Calu3 (cell line): ENCODE measurements at regions not wholly inside any gene's neighbourhood (a gene's known extent, or its start where the extent isn't known, plus 50 kb on each side); places are given as distances from the start of the nearest gene placed in this dataset.

Experiments used
- BruUV-seq: library from RNA; stranded (reverse); fragments of 400-500 nt; replicated peaks from 2 replicates; lab custom pipeline; 2021; lab: Mats Ljungman, UMichigan
- CTCF ChIA-PET: fragments of 300-600 bp; sonication (Branson Sonifier 250); formaldehyde crosslinking; loops from one replicate; lab custom pipeline; 2022; ENCODE audit warnings: antibody characterized with exemption; lab: Charles Lee
- DNase-seq: peaks from one replicate; pipeline ENCODE4 v3.0.0; 2022
- H3K27ac Mint-ChIP-seq: one replicate; pipeline ENCODE4 v1.8.0; 2022; ENCODE audit warnings: mixed read lengths; ENCODE audit not compliant: unreplicated experiment
- H3K27me3 Mint-ChIP-seq: one replicate; pipeline ENCODE4 v1.8.0; 2022; ENCODE audit warnings: mixed read lengths; ENCODE audit not compliant: unreplicated experiment
- H3K36me3 Mint-ChIP-seq: one replicate; pipeline ENCODE4 v1.8.0; 2022; ENCODE audit warnings: mild to moderate bottlenecking, moderate library complexity, mixed read lengths; ENCODE audit not compliant: insufficient read depth, unreplicated experiment
- H3K4me1 Mint-ChIP-seq: one replicate; pipeline ENCODE4 v1.8.0; 2022; ENCODE audit warnings: mild to moderate bottlenecking, low read depth, mixed read lengths; ENCODE audit not compliant: unreplicated experiment
- H3K4me3 Mint-ChIP-seq: one replicate; pipeline ENCODE4 v1.8.0; 2022; ENCODE audit warnings: mild to moderate bottlenecking, low read depth, moderate library complexity, mixed read lengths; ENCODE audit not compliant: unreplicated experiment
- H3K9me3 Mint-ChIP-seq: one replicate; pipeline ENCODE4 v1.8.0; 2022; ENCODE audit warnings: low read depth, mixed read lengths; ENCODE audit not compliant: unreplicated experiment
- CTCF ChIP-seq: fragments of 200-600 bp; IDR thresholded peaks from one replicate; pipeline ENCODE4 v1.8.0; 2022; ENCODE audit warnings: antibody characterized with exemption; ENCODE audit not compliant: unreplicated experiment
- intact Hi-C: fragments of 100-400 bp; cut with micrococcal nuclease; formaldehyde crosslinking; loops from one replicate; pipeline ENCODE4 v1.10.0; 2022; ENCODE audit not compliant: unreplicated experiment

- Mint-ChIP-seq H3K4me3 (no peak overlapping the region), H3K36me3 (no peaks in the 10 kb centered on the region), H3K4me1 (no peaks in the 10 kb centered on the region), H3K9me3 (no peaks in the 10 kb centered on the region), H3K27ac (no peak overlapping the region), H3K27me3 (peaks cover 70% of the 10 kb centered on the region)
- BruUV-seq = no TSS peak
- CTCF ChIA-PET = no interaction called here
- no peak for DNase-seq
- TF ChIP-seq CTCF = no peak
- intact Hi-C loops = no loop called here
Measured at GRCh38 chr10:25694971-25695370, 239.1 kb upstream of the MYO3A start.

- no peak for TF ChIP-seq CTCF
- no peaks in the 10 kb centered on the region for H3K4me1 Mint-ChIP-seq
- no peaks in the 10 kb centered on the region for H3K9me3 Mint-ChIP-seq
- BruUV-seq = no TSS peak
- no peak overlapping the region for H3K27ac Mint-ChIP-seq
- intact Hi-C loops = no loop called here
- peaks cover 64% of the 10 kb centered on the region for H3K27me3 Mint-ChIP-seq
- no peak overlapping the region for H3K4me3 Mint-ChIP-seq
- CTCF ChIA-PET = no interaction called here
- no peak for DNase-seq
- H3K36me3 Mint-ChIP-seq = no peaks in the 10 kb centered on the region
Measured at GRCh38 chr10:25695586-25695985, 238.4 kb upstream of the MYO3A start.

GRCh38 chr10:25696013-25696708, 237.9 kb upstream of the MYO3A start:
- no peak for DNase-seq
- no peaks in the 10 kb centered on the region for H3K4me1 Mint-ChIP-seq
- no peak for TF ChIP-seq CTCF
- no peak overlapping the region for H3K4me3 Mint-ChIP-seq
- CTCF ChIA-PET = no interaction called here
- H3K27me3 Mint-ChIP-seq = peaks cover 61% of the 10 kb centered on the region
- H3K36me3 Mint-ChIP-seq = no peaks in the 10 kb centered on the region
- H3K27ac Mint-ChIP-seq = no peak overlapping the region
- H3K9me3 Mint-ChIP-seq = no peaks in the 10 kb centered on the region
- BruUV-seq = no TSS peak
- intact Hi-C loops = no loop called here

GRCh38 chr10:25697412-25697811, 236.6 kb upstream of the MYO3A start:
- H3K4me3 Mint-ChIP-seq = no peak overlapping the region
- DNase-seq = no peak
- H3K27ac Mint-ChIP-seq = no peak overlapping the region
- intact Hi-C loops = no loop called here
- no peaks in the 10 kb centered on the region for H3K36me3 Mint-ChIP-seq
- no peaks in the 10 kb centered on the region for H3K4me1 Mint-ChIP-seq
- TF ChIP-seq CTCF = no peak
- peaks cover 61% of the 10 kb centered on the region for H3K27me3 Mint-ChIP-seq
- CTCF ChIA-PET = no interaction called here
- no peaks in the 10 kb centered on the region for H3K9me3 Mint-ChIP-seq
- no TSS peak for BruUV-seq
